ENCODE measurements at regions not wholly inside any gene's neighbourhood (a gene's known extent, or its start where the extent isn't known, plus 50 kb on each side); places are given as distances from the start of the nearest gene placed in this dataset.

DNA sequence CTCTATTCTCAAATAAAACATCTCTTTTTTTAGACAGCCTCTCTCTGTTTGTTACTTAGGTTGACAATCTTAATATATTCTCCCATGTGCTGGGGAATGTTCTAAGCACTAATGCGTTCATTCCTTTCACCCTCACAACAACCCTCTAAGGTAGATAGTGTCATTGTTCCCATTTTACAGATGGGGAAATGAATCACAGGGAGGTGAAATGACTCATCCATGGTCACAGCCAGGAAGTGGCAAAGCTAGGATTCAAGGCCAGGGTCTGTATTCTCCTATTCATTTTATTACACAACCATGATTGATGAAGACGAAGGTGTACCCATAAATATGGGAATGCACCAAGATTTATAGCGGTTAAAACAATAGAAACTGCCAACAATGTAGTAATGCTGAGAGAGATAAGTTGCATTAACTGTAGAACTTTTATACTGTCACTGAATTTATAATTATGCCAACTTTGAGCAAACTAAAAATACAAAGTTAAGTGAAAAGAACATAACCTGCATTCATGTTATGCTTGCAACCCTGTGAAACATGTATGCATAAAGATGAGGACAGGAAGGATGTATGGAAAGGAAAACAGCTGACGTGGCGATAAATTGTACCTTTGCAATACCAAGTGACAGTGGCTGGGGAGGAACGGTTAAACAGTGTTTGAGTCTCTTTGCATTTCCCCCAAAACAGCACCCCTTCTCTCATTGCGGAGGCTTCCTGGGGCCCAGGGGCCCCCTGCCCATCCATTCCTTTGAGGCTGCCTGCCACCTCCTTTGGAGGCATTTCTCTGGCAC lies 257.7 kb upstream of the AGAP1 start:
- in situ Hi-C loops (cut with HindIII; ENCODE audit: low pct_unique_long_range_greater_than_20kb, low sequenced_read_pairs) (no loop called here), intact Hi-C loops (cut with micrococcal nuclease; ENCODE audit: unreplicated experiment) (no loop called here)
- H3K4me3 ChIP-seq (ENCODE audit: low read depth in 2 of 2, low read length in 2 of 2), result no peak overlapping the region
- no TSS peak for BruUV-seq (replicated peaks)
- no peaks in the 10 kb centered on the region for H3K4me1 ChIP-seq (ENCODE audit: control insufficient read depth, insufficient read depth, low read length)
- no peaks in the 10 kb centered on the region for H3K9me3 ChIP-seq (ENCODE audit: control insufficient read depth, insufficient read depth, low read depth, low read length)
- H3K27me3 ChIP-seq (ENCODE audit: control insufficient read depth, insufficient read depth, low read length), result no peaks in the 10 kb centered on the region
- H3K27ac ChIP-seq (ENCODE audit: low read length), result no peak overlapping the region
- TF ChIP-seq TCF7L2 (IDR thresholded peaks at IDR 0.05; ENCODE audit: low read depth, low read length), result no peak
- TF ChIP-seq, protein P1, sequence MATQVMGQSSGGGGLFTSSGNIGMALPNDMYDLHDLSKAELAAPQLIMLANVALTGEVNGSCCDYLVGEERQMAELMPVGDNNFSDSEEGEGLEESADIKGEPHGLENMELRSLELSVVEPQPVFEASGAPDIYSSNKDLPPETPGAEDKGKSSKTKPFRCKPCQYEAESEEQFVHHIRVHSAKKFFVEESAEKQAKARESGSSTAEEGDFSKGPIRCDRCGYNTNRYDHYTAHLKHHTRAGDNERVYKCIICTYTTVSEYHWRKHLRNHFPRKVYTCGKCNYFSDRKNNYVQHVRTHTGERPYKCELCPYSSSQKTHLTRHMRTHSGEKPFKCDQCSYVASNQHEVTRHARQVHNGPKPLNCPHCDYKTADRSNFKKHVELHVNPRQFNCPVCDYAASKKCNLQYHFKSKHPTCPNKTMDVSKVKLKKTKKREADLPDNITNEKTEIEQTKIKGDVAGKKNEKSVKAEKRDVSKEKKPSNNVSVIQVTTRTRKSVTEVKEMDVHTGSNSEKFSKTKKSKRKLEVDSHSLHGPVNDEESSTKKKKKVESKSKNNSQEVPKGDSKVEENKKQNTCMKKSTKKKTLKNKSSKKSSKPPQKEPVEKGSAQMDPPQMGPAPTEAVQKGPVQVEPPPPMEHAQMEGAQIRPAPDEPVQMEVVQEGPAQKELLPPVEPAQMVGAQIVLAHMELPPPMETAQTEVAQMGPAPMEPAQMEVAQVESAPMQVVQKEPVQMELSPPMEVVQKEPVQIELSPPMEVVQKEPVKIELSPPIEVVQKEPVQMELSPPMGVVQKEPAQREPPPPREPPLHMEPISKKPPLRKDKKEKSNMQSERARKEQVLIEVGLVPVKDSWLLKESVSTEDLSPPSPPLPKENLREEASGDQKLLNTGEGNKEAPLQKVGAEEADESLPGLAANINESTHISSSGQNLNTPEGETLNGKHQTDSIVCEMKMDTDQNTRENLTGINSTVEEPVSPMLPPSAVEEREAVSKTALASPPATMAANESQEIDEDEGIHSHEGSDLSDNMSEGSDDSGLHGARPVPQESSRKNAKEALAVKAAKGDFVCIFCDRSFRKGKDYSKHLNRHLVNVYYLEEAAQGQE (IDR thresholded peaks at IDR 0.05; ENCODE audit: insufficient read depth in 1 of 2, low read depth in 2 of 2, low read length in 1 of 2), result no peak
- TF ChIP-seq, protein P2, sequence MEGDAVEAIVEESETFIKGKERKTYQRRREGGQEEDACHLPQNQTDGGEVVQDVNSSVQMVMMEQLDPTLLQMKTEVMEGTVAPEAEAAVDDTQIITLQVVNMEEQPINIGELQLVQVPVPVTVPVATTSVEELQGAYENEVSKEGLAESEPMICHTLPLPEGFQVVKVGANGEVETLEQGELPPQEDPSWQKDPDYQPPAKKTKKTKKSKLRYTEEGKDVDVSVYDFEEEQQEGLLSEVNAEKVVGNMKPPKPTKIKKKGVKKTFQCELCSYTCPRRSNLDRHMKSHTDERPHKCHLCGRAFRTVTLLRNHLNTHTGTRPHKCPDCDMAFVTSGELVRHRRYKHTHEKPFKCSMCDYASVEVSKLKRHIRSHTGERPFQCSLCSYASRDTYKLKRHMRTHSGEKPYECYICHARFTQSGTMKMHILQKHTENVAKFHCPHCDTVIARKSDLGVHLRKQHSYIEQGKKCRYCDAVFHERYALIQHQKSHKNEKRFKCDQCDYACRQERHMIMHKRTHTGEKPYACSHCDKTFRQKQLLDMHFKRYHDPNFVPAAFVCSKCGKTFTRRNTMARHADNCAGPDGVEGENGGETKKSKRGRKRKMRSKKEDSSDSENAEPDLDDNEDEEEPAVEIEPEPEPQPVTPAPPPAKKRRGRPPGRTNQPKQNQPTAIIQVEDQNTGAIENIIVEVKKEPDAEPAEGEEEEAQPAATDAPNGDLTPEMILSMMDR (IDR thresholded peaks at IDR 0.05), result no peak
- TF ChIP-seq SIN3A (IDR thresholded peaks at IDR 0.05; ENCODE audit: borderline replicate concordance, insufficient read depth, low read depth, low read length), result no peak
- TF ChIP-seq POLR2AphosphoS5 (IDR thresholded peaks at IDR 0.05; ENCODE audit: low read depth, low read length), result no peak
- no peaks in the 10 kb centered on the region for H3K36me3 ChIP-seq (ENCODE audit: control insufficient read depth, insufficient read depth, low read length)
- POLR2A ChIA-PET, result no interaction called here
- ATAC-seq, result no peak
- no peak for DNase-seq (ENCODE audit: low read depth, low spot score)
- CTCF ChIA-PET, result no interaction called here

DNA sequence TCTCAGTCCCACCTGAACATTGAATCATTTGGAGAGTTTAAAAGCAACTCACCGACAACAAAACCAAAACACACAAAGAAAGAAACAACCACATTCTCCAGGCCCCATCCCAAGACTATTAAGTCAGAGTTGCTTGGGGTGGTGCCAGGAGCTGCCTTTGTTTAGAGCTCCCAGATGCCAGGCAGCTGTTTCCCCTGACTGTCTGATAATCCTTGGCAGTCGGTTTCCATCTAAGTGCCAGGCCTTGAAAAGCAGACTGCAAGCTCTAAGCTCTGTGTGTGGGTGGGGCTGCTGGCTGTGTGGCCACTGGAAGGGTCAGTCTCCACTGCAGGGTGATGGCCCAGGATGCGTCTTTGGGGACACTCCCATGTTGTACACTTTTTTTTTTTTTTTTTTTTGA lies 255.3 kb upstream of the AGAP1 start:
- H3K27me3 ChIP-seq (ENCODE audit: control insufficient read depth, insufficient read depth, low read length), result no peaks in the 10 kb centered on the region
- ChIA-PET CTCF (no interaction called here), POLR2A (interaction anchor here (0.7 kb wide), 1 partner anchor 195 kb away, joined by 7 read pairs; no protein-coding TSS in a partner anchor)
- no peak overlapping the region for H3K4me3 ChIP-seq (ENCODE audit: low read depth in 2 of 2, low read length in 2 of 2)
- no peak for TF ChIP-seq TCF7L2 (IDR thresholded peaks at IDR 0.05; ENCODE audit: low read depth, low read length)
- TF ChIP-seq SIN3A (IDR thresholded peaks at IDR 0.05; ENCODE audit: borderline replicate concordance, insufficient read depth, low read depth, low read length), result no peak
- TF ChIP-seq, protein P2 (IDR thresholded peaks at IDR 0.05), result no peak
- TF ChIP-seq POLR2AphosphoS5 (IDR thresholded peaks at IDR 0.05; ENCODE audit: low read depth, low read length), result no peak
- TF ChIP-seq, protein P1 (IDR thresholded peaks at IDR 0.05; ENCODE audit: insufficient read depth in 1 of 2, low read depth in 2 of 2, low read length in 1 of 2), result no peak
- H3K4me1 ChIP-seq (ENCODE audit: control insufficient read depth, insufficient read depth, low read length), result no peaks in the 10 kb centered on the region
- intact Hi-C loops (cut with micrococcal nuclease; ENCODE audit: unreplicated experiment), result no loop called here
- no TSS peak for BruUV-seq (replicated peaks)
- no peaks in the 10 kb centered on the region for H3K36me3 ChIP-seq (ENCODE audit: control insufficient read depth, insufficient read depth, low read length)
- H3K27ac ChIP-seq (ENCODE audit: low read length), result no peak overlapping the region
- ATAC-seq (no peak), DNase-seq (ENCODE audit: low read depth, low spot score) (no peak)
- in situ Hi-C loops (cut with HindIII; ENCODE audit: low pct_unique_long_range_greater_than_20kb, low sequenced_read_pairs), result no loop called here
- H3K9me3 ChIP-seq (ENCODE audit: control insufficient read depth, insufficient read depth, low read depth, low read length), result no peaks in the 10 kb centered on the region
